Naive thymus-derived CD4-positive, alpha-beta T cell (primary cell): ENCODE measurements at regions not wholly inside any gene's neighbourhood (a gene's known extent, or its start where the extent isn't known, plus 50 kb on each side); places are given as distances from the start of the nearest gene placed in this dataset.
A peak's percentile ranks its signal among the peaks of the same experiment; 100 is the strongest.

ENCODE experiments used
- ATAC-seq: fragments of 150-1000 bp; cut with Tn5 transposase; 2 replicates; pipeline ENCODE4 v1.10.0; 2021; ENCODE audit warnings: mild to moderate bottlenecking, moderate library complexity
- CTCF ChIA-PET: fragments of 350-600 bp; sonication (Branson Sonifier 250); formaldehyde crosslinking; loops from one replicate; lab custom pipeline; 2021; ENCODE audit warnings: antibody characterized with exemption; lab: Charles Lee
- POLR2A ChIA-PET: fragments of 350-600 bp; sonication (Branson Sonifier 250); formaldehyde crosslinking; loops from one replicate; lab custom pipeline; 2021; ENCODE audit warnings: antibody characterized with exemption, inconsistent platforms; lab: Charles Lee
- DNase-seq, 9 donors: peaks; one replicate each; pipeline versions ENCODE4 v3.0.0 to v3.0.0-alpha.2; 2020 to 2022; ENCODE audit warnings: mixed read lengths in 1 of 9
- H3K27ac ChIP-seq: one replicate; pipeline ENCODE4 v1.7.0; 2013; ENCODE audit warnings: mild to moderate bottlenecking, low read depth, low read length, moderate library complexity
- H3K27me3 ChIP-seq, 2 donors: one replicate each; pipeline ENCODE4 v1.7.0; 2013; ENCODE audit warnings: low read length in 2 of 2, mild to moderate bottlenecking in 2 of 2, moderate library complexity in 2 of 2; ENCODE audit not compliant: control insufficient read depth in 2 of 2, insufficient read depth in 2 of 2
- H3K36me3 ChIP-seq, 3 experiments: 1 replicate in 2 of 3; 2 replicates in 1 of 3; pipeline ENCODE4 v1.7.0; 2013; ENCODE audit warnings: low read length in 3 of 3, mild to moderate bottlenecking in 3 of 3, moderate library complexity in 1 of 3; ENCODE audit not compliant: insufficient read depth in 3 of 3, control insufficient read depth in 2 of 3
- H3K4me1 ChIP-seq, 2 donors: one replicate each; pipeline ENCODE4 v1.7.0; 2013; ENCODE audit warnings: low read length in 2 of 2, mild to moderate bottlenecking in 2 of 2, moderate library complexity in 1 of 2; ENCODE audit not compliant: control insufficient read depth in 2 of 2, insufficient read depth in 2 of 2
- H3K4me3 ChIP-seq: 2 replicates; pipeline ENCODE4 v1.7.0; 2013; ENCODE audit warnings: mild to moderate bottlenecking, low read length
- H3K9me3 ChIP-seq, 3 experiments: 1 replicate in 2 of 3; 2 replicates in 1 of 3; pipeline ENCODE4 v1.7.0; 2013; ENCODE audit warnings: low read length in 3 of 3; ENCODE audit not compliant: control insufficient read depth in 2 of 3
- H3K27ac Mint-ChIP-seq, 9 donors: one replicate each; pipeline ENCODE4 v1.8.0; 2020 to 2022; ENCODE audit warnings: mixed read lengths in 9 of 9, mild to moderate bottlenecking in 8 of 9, moderate library complexity in 5 of 9, inconsistent platforms in 2 of 9
- H3K27me3 Mint-ChIP-seq, 5 donors: one replicate each; pipeline ENCODE4 v1.8.0; 2021 to 2022; ENCODE audit warnings: mixed read lengths in 5 of 5, mild to moderate bottlenecking in 1 of 5
- H3K36me3 Mint-ChIP-seq, 5 donors: one replicate each; pipeline ENCODE4 v1.8.0; 2020 to 2022; ENCODE audit warnings: mixed read lengths in 5 of 5, mild to moderate bottlenecking in 3 of 5, inconsistent platforms in 1 of 5
- H3K4me1 Mint-ChIP-seq, 7 donors: one replicate each; pipeline ENCODE4 v1.8.0; 2020 to 2022; ENCODE audit warnings: mixed read lengths in 7 of 7, mild to moderate bottlenecking in 3 of 7, inconsistent platforms in 1 of 7
- H3K4me3 Mint-ChIP-seq, 10 donors: one replicate each; pipeline ENCODE4 v1.8.0; 2020 to 2022; ENCODE audit warnings: mild to moderate bottlenecking in 10 of 10, mixed read lengths in 10 of 10, moderate library complexity in 6 of 10, inconsistent platforms in 2 of 10
- H3K9me3 Mint-ChIP-seq, 11 donors: one replicate each; pipeline ENCODE4 v1.8.0; 2020 to 2022; ENCODE audit warnings: mixed read lengths in 11 of 11, mild to moderate bottlenecking in 4 of 11, inconsistent platforms in 1 of 11, moderate library complexity in 1 of 11
- intact Hi-C, 2 donors: fragments of 100-400 bp; cut with micrococcal nuclease; formaldehyde crosslinking; loops; one replicate each; pipeline ENCODE4 v1.15.1; 2023

DNA sequence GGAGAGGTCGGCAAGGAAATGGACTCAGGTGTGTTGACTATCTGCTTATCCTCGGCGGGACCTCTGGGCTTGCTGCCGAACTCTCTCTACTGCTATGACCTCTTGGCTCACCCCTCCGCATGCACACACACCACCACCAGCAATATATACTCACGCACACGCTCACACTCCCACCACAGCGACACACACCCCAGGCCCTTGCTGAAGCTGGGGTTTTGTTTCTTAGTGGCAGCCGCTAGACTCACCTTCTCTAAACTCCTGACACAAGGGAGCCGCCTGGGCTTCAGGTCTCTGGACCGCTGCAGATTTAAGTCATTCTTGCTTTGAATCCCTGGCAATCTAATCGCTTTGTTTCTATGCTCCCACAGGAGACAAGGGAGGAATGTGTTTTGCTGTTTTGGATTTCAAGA, 59.4 kb upstream of the BACH2 start:
- ChIA-PET CTCF (no interaction called here), POLR2A (no interaction called here)
- Histone ChIP-seq H3K4me1 (peaks cover 3 to 4% of the 10 kb centered on the region in 2 donors), H3K36me3 (no peaks in the 10 kb centered on the region), H3K4me3 (no peak overlapping the region), H3K27ac (no peak overlapping the region), H3K27me3 (peaks cover 0 to 4% of the 10 kb centered on the region in 2 donors), H3K9me3 (no peaks in the 10 kb centered on the region)
- Mint-ChIP-seq H3K9me3 (no peaks in the 10 kb centered on the region), H3K4me1 (peaks cover 8 to 22% (median 16%) of the 10 kb centered on the region in 7 donors), H3K36me3 (no peaks in the 10 kb centered on the region), H3K27ac (peak overlapping the region in 1 of 9 donors; percentile 76), H3K27me3 (no peaks in the 10 kb centered on the region), H3K4me3 (no peak overlapping the region)
- no peak for ATAC-seq
- no peak for DNase-seq
- intact Hi-C loops, result no loop called here

DNA sequence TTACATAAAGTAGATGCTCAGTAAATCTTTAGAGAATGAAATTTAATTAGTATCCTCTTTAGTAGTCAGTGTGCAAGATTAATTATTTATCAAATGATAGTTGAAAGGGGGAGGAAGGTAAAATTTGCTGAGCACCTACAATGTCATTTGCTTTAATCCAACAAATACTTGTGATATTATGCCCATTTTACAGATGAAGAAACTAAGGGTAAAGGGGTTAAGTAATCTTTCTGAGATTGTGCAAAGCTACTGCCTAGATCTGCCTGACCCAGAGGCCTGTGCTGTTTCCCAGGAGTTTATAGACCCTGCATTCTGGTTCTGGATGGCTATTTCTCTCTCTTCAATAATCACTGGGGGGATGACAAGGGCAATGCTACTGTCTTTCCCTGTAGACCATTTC, 58.3 kb upstream of the BACH2 start:
- peak overlapping the region in 1 of 9 donors; percentile 41 for H3K27ac Mint-ChIP-seq
- ATAC-seq, result no peak
- H3K27me3 Mint-ChIP-seq, result no peaks in the 10 kb centered on the region
- intact Hi-C loops, result loop anchor here in 1 of 2 donors (5.0 kb wide), 2 partner anchors 37 to 58 kb away; partner anchors contain the start of gene BACH2
- ChIA-PET POLR2A (no interaction called here), CTCF (no interaction called here)
- no peak for DNase-seq
- H3K4me3 ChIP-seq, result no peak overlapping the region
- peaks cover 0 to 3% (median 0%) of the 10 kb centered on the region in 11 donors for H3K9me3 Mint-ChIP-seq
- H3K36me3 ChIP-seq, result no peaks in the 10 kb centered on the region
- no peak overlapping the region for H3K27ac ChIP-seq
- H3K4me3 Mint-ChIP-seq, result no peak overlapping the region
- no peaks in the 10 kb centered on the region for H3K36me3 Mint-ChIP-seq
- peaks cover 18 to 33% (median 26%) of the 10 kb centered on the region in 7 donors for H3K4me1 Mint-ChIP-seq
- peaks cover 0 to 4% of the 10 kb centered on the region in 2 donors for H3K27me3 ChIP-seq
- H3K4me1 ChIP-seq, result peaks cover 5 to 11% of the 10 kb centered on the region in 2 donors
- no peaks in the 10 kb centered on the region for H3K9me3 ChIP-seq

DNA sequence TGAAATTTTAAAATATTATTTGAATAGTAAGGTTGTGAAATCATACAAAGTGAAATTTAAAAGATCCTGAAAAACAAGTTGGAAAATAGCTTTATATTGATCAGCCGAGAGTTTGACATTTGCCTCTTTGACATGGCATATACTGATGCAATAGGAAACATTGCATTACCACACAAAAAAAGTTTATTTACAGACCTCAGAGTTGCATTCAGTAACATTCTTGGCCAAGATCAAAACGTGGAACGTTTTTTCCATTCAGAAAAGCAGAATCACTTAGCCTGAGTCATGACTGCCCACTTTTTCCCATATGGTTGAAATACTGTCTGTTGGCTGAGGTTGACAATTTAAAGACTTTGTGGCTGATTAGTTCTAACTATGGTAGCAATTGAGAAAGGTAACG, 55.1 kb upstream of the BACH2 start:
- CTCF ChIA-PET, result interaction anchor here (0.9 kb wide), 1 partner anchor 19 kb away, joined by 5 read pairs; no protein-coding TSS in a partner anchor
- H3K4me3 Mint-ChIP-seq, result peak overlapping the region in 2 of 10 donors; percentile 9 to 41
- no peak for ATAC-seq

DNA sequence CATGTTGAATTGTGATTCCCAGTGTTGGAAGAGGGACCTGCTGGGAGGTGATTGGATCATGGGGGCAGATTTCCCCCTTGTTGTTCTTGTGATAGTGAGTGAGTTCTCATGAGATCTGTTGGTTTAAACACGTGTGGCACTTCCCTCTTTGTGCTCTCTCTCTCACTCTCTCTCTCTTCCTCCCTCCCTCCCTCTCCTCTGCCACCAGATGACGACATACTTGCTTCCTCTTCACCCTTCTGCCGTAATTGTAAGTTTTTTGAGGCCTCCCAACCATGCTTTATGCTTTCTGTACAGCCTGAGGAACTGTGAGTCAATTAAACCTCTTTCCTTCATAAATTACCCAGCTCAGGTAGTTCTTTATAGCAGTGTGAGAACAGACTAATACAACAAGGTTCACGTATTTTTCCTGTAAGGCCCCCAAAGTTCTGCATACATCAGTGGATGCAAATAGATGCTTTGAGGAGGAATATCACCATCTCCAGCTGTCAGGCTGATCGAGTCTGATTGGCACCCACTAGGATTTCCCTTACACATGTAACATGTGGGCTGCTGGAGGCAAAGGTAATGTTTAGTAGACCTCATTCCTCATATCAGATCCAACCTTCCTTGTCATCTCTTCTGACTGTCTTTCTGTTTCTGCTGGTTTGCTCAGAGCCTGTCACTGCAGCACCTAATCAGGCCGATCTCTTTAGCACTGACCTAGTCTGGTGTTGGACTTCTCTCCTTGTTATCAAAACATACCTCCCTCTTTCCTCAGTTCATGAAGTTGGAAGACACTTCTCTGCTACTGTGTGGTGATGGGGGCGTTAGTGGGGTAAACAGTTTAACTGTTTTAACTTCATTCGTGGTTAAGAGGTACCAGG, 54.3 kb upstream of the BACH2 start:
- ATAC-seq, result peak; percentile 98
- POLR2A ChIA-PET, result interaction anchor here (0.6 to 1.1 kb wide), 2 partner anchors 13 to 421 kb away, joined by 3 to 6 read pairs; no protein-coding TSS in a partner anchor
- H3K27ac Mint-ChIP-seq, result peak overlapping the region; percentile 57 to 95 (median 88)

More for the DNA sequence above, 55.1 kb upstream of the BACH2 start:
- Histone ChIP-seq H3K27me3 (peaks cover 0 to 4% of the 10 kb centered on the region in 2 donors), H3K4me3 (no peak overlapping the region), H3K9me3 (no peaks in the 10 kb centered on the region), H3K4me1 (peaks cover 5 to 11% of the 10 kb centered on the region in 2 donors), H3K27ac (no peak overlapping the region), H3K36me3 (no peaks in the 10 kb centered on the region)
- Mint-ChIP-seq H3K27me3 (peaks cover 0 to 2% (median 0%) of the 10 kb centered on the region in 5 donors), H3K4me1 (peaks cover 19 to 35% (median 28%) of the 10 kb centered on the region in 7 donors), H3K9me3 (peaks cover 0 to 5% (median 0%) of the 10 kb centered on the region in 11 donors), H3K36me3 (peaks cover 0 to 2% (median 0%) of the 10 kb centered on the region in 5 donors), H3K27ac (peak overlapping the region in 8 of 9 donors; percentile 19 to 92 (median 84))
- POLR2A ChIA-PET, result interaction anchor here (0.6 to 0.9 kb wide), 2 partner anchors 9 to 12 kb away, joined by 3 read pairs; no protein-coding TSS in a partner anchor
- peak in 1 of 9 donors; percentile 23 for DNase-seq
- intact Hi-C loops, result loop anchor here in 1 of 2 donors (5.0 kb wide), 2 partner anchors 41 to 54 kb away; partner anchors contain the start of gene BACH2

DNA sequence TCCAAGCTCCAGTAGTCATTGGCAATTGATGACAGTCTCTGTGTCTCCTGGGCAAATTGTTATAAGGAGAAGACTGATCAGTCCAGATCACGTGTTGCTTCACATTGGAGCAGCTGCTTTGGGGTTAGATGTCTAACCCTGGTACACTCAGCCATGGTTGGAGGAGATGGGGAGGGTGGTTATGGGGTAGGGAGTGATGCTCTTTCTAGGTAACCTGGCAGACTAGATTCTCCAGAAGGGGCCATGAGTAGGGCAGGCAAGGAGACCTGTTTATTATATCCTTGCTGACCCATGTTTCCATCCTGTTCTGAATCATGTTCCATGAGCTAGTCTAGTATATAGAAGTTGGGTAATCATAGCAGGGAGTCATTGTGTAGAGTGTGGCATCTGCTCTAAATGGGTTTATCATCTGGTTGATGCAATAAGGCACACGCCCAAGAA, 50.8 kb upstream of the BACH2 start:
- CTCF ChIA-PET, result no interaction called here
- Mint-ChIP-seq H3K27ac (peak overlapping the region in 1 of 9 donors; percentile 81), H3K4me1 (peaks cover 18 to 27% (median 24%) of the 10 kb centered on the region in 7 donors), H3K4me3 (no peak overlapping the region), H3K27me3 (peaks cover 0 to 15% (median 0%) of the 10 kb centered on the region in 5 donors), H3K9me3 (peaks cover 0 to 5% (median 0%) of the 10 kb centered on the region in 11 donors), H3K36me3 (peaks cover 0 to 2% (median 0%) of the 10 kb centered on the region in 5 donors)
- intact Hi-C loops, result no loop called here
- ATAC-seq (no peak), DNase-seq (peak in 1 of 9 donors; percentile 25)
- Histone ChIP-seq H3K36me3 (no peaks in the 10 kb centered on the region), H3K9me3 (no peaks in the 10 kb centered on the region), H3K27ac (no peak overlapping the region), H3K4me3 (no peak overlapping the region), H3K4me1 (peaks cover 5 to 11% of the 10 kb centered on the region in 2 donors), H3K27me3 (no peaks in the 10 kb centered on the region)
- POLR2A ChIA-PET, result no interaction called here

More for the DNA sequence above, 54.3 kb upstream of the BACH2 start:
- no peak overlapping the region for H3K4me3 ChIP-seq
- peak overlapping the region; percentile 57 for H3K27ac ChIP-seq
- peaks cover 0 to 5% (median 0%) of the 10 kb centered on the region in 11 donors for H3K9me3 Mint-ChIP-seq
- H3K27me3 Mint-ChIP-seq, result peaks cover 0 to 4% (median 0%) of the 10 kb centered on the region in 5 donors
- no peaks in the 10 kb centered on the region for H3K27me3 ChIP-seq
- H3K4me3 Mint-ChIP-seq, result peak overlapping the region; percentile 5 to 64 (median 50)
- peaks cover 5 to 11% of the 10 kb centered on the region in 2 donors for H3K4me1 ChIP-seq
- peak in 8 of 9 donors; percentile 24 to 88 (median 83) for DNase-seq
- intact Hi-C loops, result loop anchor here (1.0 to 5.0 kb wide), 5 partner anchors 41 to 141 kb away; partner anchors contain the start of gene BACH2 (in 2 of the 2)
- no peaks in the 10 kb centered on the region for H3K9me3 ChIP-seq
- H3K36me3 ChIP-seq, result no peaks in the 10 kb centered on the region
- CTCF ChIA-PET, result interaction anchor here (0.9 kb wide), 1 partner anchor 20 kb away, joined by 5 read pairs; no protein-coding TSS in a partner anchor
- peaks cover 0 to 2% (median 0%) of the 10 kb centered on the region in 5 donors for H3K36me3 Mint-ChIP-seq
- H3K4me1 Mint-ChIP-seq, result peaks cover 19 to 35% (median 28%) of the 10 kb centered on the region in 7 donors

DNA sequence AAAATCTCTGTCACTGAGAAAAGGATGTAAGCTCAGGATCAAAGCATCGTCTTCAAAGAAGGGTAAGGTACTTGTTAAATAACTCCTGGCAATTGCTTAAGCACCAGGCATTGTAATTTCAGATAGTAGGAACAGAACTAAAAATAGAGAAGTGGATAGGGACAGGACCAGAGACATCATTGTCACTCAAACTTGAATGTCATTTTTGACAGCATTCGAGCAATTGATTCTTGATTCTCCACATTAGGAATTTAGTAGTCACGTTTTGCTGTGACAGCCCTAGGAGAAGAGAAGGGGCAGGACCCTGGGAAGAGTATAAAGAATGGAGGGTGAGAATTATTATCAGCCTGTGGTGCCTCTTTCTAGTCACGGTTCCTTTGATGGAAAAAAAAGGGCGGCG, 50.1 kb upstream of the BACH2 start:
- no peak overlapping the region for H3K27ac ChIP-seq
- POLR2A ChIA-PET, result interaction anchor here (0.6 to 1.0 kb wide), 2 partner anchors 51 to 199 kb away, joined by 3 read pairs; no protein-coding TSS in a partner anchor
- H3K9me3 ChIP-seq, result no peaks in the 10 kb centered on the region
- DNase-seq (no peak), ATAC-seq (no peak)
- no peaks in the 10 kb centered on the region for H3K27me3 ChIP-seq
- peaks cover 5 to 11% of the 10 kb centered on the region in 2 donors for H3K4me1 ChIP-seq
- Mint-ChIP-seq H3K4me3 (no peak overlapping the region), H3K4me1 (peaks cover 14 to 20% (median 17%) of the 10 kb centered on the region in 7 donors), H3K9me3 (peaks cover 0 to 5% (median 0%) of the 10 kb centered on the region in 11 donors), H3K36me3 (peaks cover 0 to 2% (median 0%) of the 10 kb centered on the region in 5 donors), H3K27me3 (peaks cover 0 to 15% (median 0%) of the 10 kb centered on the region in 5 donors), H3K27ac (no peak overlapping the region)
- H3K4me3 ChIP-seq, result no peak overlapping the region
- no peaks in the 10 kb centered on the region for H3K36me3 ChIP-seq
- CTCF ChIA-PET, result no interaction called here
- intact Hi-C loops, result no loop called here
